ENCODE measurements at regions not wholly inside any gene's neighbourhood (a gene's known extent, or its start where the extent isn't known, plus 50 kb on each side); places are given as distances from the start of the nearest gene placed in this dataset.

DNA sequence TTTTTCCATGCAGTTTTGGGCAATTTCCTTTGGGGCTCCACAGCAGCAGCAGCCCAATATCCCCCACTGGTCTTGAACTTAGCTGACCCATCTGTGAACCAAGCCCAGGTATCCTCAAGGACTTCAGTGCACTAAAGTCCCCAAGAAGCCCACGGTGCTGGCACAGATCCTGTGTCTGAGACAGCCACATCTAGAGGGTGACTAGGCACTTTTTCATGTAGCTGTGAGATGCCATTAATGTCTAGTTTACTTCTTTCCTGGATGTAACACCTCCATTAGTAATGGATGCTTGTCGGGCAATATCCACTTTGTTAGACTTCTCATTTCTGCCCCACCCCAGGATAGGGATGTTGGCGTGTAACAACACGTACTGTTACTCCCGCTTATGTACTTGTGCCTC lies 117.9 kb downstream of the GPCPD1 start:
- no peaks in the 10 kb centered on the region for H3K36me3 ChIP-seq
- no peaks in the 10 kb centered on the region for H3K9me3 ChIP-seq
- DNase-seq (no peak), ATAC-seq (no peak)
- intact Hi-C loops (cut with DNase I): no loop called here
- H3K4me1 ChIP-seq: no peaks in the 10 kb centered on the region
- H3K27ac ChIP-seq: no peak overlapping the region
- TF ChIP-seq, protein P1, sequence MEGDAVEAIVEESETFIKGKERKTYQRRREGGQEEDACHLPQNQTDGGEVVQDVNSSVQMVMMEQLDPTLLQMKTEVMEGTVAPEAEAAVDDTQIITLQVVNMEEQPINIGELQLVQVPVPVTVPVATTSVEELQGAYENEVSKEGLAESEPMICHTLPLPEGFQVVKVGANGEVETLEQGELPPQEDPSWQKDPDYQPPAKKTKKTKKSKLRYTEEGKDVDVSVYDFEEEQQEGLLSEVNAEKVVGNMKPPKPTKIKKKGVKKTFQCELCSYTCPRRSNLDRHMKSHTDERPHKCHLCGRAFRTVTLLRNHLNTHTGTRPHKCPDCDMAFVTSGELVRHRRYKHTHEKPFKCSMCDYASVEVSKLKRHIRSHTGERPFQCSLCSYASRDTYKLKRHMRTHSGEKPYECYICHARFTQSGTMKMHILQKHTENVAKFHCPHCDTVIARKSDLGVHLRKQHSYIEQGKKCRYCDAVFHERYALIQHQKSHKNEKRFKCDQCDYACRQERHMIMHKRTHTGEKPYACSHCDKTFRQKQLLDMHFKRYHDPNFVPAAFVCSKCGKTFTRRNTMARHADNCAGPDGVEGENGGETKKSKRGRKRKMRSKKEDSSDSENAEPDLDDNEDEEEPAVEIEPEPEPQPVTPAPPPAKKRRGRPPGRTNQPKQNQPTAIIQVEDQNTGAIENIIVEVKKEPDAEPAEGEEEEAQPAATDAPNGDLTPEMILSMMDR (IDR thresholded peaks at IDR 0.05): no peak
- H3K27me3 ChIP-seq: no peaks in the 10 kb centered on the region
- no peak overlapping the region for H3K4me3 ChIP-seq

DNA sequence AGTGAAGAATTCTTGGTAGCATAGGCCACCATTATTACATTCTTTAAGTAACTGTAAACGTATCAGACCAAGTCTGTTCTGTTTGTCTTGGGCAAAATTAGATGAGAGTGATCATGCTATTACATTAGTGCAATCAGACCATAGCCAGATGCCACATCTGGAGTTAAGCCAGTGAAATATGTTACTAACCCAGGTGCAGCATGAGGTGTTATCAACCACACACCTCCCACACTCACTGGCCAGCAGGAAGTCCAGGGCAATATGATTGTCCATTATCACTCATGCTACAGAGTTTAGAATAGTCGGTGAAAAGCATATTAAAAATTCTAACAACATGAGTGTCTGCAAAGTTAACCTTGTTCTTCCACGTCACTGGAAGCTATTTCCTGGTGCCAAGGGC lies 119.4 kb downstream of the GPCPD1 start:
- ATAC-seq (no peak), DNase-seq (no peak)
- Histone ChIP-seq H3K4me3 (no peak overlapping the region), H3K9me3 (no peaks in the 10 kb centered on the region), H3K4me1 (no peaks in the 10 kb centered on the region), H3K36me3 (no peaks in the 10 kb centered on the region), H3K27me3 (no peaks in the 10 kb centered on the region), H3K27ac (no peak overlapping the region)
- TF ChIP-seq, protein P1 (IDR thresholded peaks at IDR 0.05): no peak
- intact Hi-C loops (cut with DNase I): no loop called here

DNA sequence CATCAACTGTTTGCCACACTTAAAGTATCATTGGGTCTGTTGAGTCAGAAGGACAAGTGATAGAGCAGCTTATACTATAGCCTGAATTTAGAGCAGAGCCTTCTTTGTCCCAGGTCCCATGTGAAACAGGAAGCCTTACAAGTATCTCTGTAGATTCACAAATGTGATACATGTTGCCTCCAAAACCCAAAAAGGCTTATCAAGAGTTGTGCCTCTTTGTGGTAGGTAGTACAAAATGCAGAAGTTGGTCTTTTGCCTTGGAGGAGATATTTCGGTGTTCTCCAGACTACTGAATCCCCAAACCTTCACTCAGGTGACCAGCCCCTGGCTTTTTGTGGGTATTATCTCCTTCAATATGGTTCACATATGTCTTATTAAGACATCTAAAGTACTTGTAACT lies 121.2 kb downstream of the GPCPD1 start:
- no peak for ATAC-seq
- H3K36me3 ChIP-seq: no peaks in the 10 kb centered on the region
- H3K4me3 ChIP-seq: no peak overlapping the region
- no peaks in the 10 kb centered on the region for H3K4me1 ChIP-seq
- no peak for DNase-seq
- H3K9me3 ChIP-seq: no peaks in the 10 kb centered on the region
- H3K27ac ChIP-seq: no peak overlapping the region
- intact Hi-C loops (cut with DNase I): no loop called here
- H3K27me3 ChIP-seq: no peaks in the 10 kb centered on the region
- TF ChIP-seq, protein P1 (IDR thresholded peaks at IDR 0.05): no peak

DNA sequence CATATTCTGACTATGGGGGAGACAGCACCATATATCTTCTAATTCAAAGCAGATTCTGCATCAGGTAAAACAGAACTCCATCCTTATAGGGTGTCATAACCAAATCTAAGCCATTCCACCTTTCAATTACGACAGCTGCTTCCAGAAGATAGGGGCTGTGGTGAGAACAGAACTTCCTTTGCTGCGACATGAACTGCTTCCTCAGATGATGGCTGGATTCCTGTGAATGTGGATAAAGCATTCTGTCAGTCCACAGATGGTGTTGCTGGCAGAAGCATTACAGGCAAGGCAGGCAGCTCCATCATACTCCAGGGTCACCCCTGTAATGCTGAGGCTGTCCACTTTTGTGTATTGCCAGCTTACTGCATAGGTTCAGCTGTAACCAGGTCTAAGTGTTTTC lies 122.0 kb downstream of the GPCPD1 start:
- H3K4me1 ChIP-seq: no peaks in the 10 kb centered on the region
- no peak overlapping the region for H3K27ac ChIP-seq
- no peaks in the 10 kb centered on the region for H3K27me3 ChIP-seq
- H3K9me3 ChIP-seq: no peaks in the 10 kb centered on the region
- H3K36me3 ChIP-seq: no peaks in the 10 kb centered on the region
- no peak overlapping the region for H3K4me3 ChIP-seq
- intact Hi-C loops (cut with DNase I): no loop called here
- no peak for ATAC-seq
- no peak for DNase-seq
- TF ChIP-seq, protein P1 (IDR thresholded peaks at IDR 0.05): no peak

DNA sequence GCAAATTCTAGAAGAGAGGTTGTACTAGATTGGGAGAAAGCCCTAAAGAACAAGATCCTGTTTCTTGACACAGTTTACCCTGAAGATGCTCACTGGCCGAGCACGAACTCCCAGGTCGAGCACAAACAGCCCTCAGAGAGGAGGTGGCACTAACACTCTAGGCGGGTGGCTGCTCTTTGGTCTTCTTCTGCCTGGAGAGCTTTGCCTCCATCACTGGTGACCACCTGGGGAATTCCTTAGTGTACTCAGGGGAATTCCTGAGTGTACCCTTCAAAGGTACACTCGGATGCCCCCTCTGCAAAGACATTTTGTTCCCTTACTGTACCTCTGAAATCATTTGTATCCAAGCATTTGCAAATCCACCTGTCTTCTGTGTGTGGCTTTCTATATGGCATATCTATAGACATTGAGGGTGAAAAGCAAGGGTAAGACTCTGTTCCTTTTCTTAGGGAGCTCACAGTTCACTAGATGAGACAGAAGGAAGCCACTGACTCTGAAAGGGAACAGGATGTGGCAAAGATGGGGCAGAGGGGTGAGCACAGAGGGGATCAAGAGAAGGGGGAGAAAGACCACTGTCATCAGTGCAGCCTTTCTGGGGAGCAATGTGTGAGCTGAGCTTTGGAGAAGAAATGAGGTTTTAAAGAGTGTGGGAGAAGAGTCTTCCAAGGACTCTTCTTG lies 124.3 kb downstream of the GPCPD1 start:
- H3K27ac ChIP-seq: no peak overlapping the region
- H3K4me1 ChIP-seq: no peaks in the 10 kb centered on the region
- no peak for DNase-seq
- no peaks in the 10 kb centered on the region for H3K27me3 ChIP-seq
- TF ChIP-seq, protein P1 (IDR thresholded peaks at IDR 0.05): no peak
- no peaks in the 10 kb centered on the region for H3K36me3 ChIP-seq
- ATAC-seq: no peak
- intact Hi-C loops (cut with DNase I): no loop called here
- no peak overlapping the region for H3K4me3 ChIP-seq
- no peaks in the 10 kb centered on the region for H3K9me3 ChIP-seq
